Adipocyte (in vitro differentiated cells): ENCODE measurements at regions not wholly inside any gene's neighbourhood (a gene's known extent, or its start where the extent isn't known, plus 50 kb on each side); places are given as distances from the start of the nearest gene placed in this dataset.

Experiments
- DNase-seq: peaks from one replicate; pipeline ENCODE4 v3.0.0-alpha.2; 2015; ENCODE audit warnings: low read depth
- H3K27me3 ChIP-seq: replicated peaks from 2 replicates; pipeline ENCODE4 v1.7.0; 2013; ENCODE audit warnings: mild to moderate bottlenecking, low read length, moderate library complexity; ENCODE audit not compliant: control insufficient read depth, insufficient read depth
- H3K36me3 ChIP-seq: 2 replicates; pipeline ENCODE4 v1.7.0; 2013; ENCODE audit warnings: low read length, mild to moderate bottlenecking, moderate library complexity; ENCODE audit not compliant: control insufficient read depth, insufficient read depth, severe bottlenecking
- H3K4me1 ChIP-seq: 2 replicates; pipeline ENCODE4 v1.7.0; 2013; ENCODE audit warnings: mild to moderate bottlenecking, low read length, moderate library complexity; ENCODE audit not compliant: control insufficient read depth, insufficient read depth
- H3K4me3 ChIP-seq: 2 replicates; pipeline ENCODE4 v1.7.0; 2013; ENCODE audit warnings: mild to moderate bottlenecking, low read length, moderate library complexity
- H3K9ac ChIP-seq: 2 replicates; pipeline ENCODE4 v1.7.0; 2013; ENCODE audit warnings: mild to moderate bottlenecking, low read length, moderate library complexity
- H3K9me3 ChIP-seq: 2 replicates; pipeline ENCODE4 v1.7.0; 2013; ENCODE audit warnings: mild to moderate bottlenecking, low read length, moderate library complexity; ENCODE audit not compliant: control insufficient read depth

DNA sequence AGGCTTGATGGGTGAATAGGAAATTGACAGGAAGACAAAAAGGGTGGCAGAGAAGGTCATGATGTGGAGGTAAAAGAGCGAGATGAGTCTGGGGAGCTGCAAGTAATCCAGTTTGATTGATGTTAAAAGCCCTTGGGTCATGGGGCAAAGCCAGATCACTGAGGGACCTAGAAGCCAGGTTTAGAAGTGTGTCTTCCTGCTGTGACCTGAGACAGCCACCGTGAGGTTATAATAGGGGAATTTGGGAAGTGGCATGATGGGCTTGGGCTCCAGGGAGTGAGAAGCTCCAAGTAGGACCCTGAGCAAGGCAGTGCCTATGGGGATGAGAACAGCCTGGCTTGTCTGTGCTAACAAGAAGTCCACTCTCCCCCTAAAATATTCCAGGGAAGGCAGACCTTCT is 298.5 kb downstream of the RPLP1 start:
- no peak overlapping the region for H3K4me3 ChIP-seq
- no peaks in the 10 kb centered on the region for H3K4me1 ChIP-seq
- no peak for DNase-seq
- H3K9ac ChIP-seq, result no peak overlapping the region
- H3K27me3 ChIP-seq, result peaks cover 12% of the 10 kb centered on the region
- H3K36me3 ChIP-seq, result no peaks in the 10 kb centered on the region
- peaks cover 19% of the 10 kb centered on the region for H3K9me3 ChIP-seq

DNA sequence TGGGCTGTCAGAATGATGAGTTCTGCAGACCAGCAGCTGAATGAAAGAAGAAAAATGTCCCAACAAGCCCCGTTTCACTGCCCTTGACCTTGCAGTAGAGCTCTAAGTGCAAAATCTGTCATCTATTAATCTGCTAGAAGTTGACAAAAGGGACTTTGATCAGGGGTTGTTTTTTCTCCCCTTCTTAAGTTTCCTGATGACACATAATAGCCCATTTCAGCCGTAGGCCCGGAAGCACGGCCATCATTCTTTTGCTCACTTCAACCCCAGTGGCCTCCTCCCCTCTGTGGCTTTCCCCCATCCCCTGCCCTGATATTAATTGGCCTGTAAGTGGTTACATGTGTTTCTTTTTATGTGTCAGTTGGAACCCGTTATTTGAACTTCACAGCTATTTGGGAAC is 298.9 kb downstream of the RPLP1 start:
- H3K4me3 ChIP-seq, result no peak overlapping the region
- H3K27me3 ChIP-seq, result peaks cover 12% of the 10 kb centered on the region
- no peak for DNase-seq
- no peak overlapping the region for H3K9ac ChIP-seq
- H3K4me1 ChIP-seq, result no peaks in the 10 kb centered on the region
- H3K36me3 ChIP-seq, result no peaks in the 10 kb centered on the region
- peaks cover 19% of the 10 kb centered on the region for H3K9me3 ChIP-seq

DNA sequence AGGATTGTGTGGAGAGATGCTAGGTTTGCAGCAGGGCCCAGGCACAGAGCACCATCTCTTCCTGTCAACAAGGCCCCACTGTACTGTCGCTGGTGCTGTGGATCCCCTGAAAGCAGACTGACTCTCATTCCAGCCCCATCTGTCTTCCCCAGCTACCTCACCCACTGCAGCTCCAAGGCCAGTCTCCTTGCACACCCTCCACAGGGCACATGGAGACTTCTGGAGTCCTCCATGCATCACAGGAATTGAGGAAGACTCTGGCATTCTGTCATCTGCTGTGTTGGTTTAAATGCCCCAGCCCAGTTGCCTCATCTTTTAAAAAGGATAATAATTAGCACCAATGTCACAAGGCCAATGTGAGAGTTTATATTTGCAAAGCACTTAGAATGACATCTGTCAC is 301.2 kb downstream of the RPLP1 start:
- Histone ChIP-seq H3K4me1 (peaks cover 9% of the 10 kb centered on the region), H3K27me3 (peaks cover under 1% of the 10 kb centered on the region), H3K9me3 (peaks cover 19% of the 10 kb centered on the region), H3K36me3 (no peaks in the 10 kb centered on the region), H3K9ac (no peak overlapping the region), H3K4me3 (no peak overlapping the region)
- no peak for DNase-seq

DNA sequence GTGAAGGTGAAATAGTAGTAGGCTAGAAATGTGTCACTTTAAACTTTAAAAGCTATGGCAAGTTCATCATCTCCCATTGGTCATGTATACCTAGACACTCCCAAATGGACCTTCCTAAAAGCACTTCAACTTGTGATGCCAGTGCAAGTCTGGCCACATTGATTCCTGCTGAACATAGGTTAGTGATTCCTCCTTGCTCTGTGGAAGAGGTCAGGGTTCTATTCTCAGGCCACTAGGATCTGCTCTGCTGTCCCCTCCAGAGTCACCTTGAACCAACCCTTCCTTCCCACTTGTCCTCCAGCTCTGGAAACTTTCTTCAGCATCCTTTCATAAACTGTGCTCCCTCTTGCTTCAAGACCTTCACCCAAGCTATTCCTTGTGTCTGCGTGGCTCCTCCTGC is 301.7 kb downstream of the RPLP1 start:
- H3K36me3 ChIP-seq, result no peaks in the 10 kb centered on the region
- H3K4me3 ChIP-seq, result no peak overlapping the region
- H3K9ac ChIP-seq, result no peak overlapping the region
- DNase-seq, result no peak
- H3K9me3 ChIP-seq, result peaks cover 19% of the 10 kb centered on the region
- peaks cover 12% of the 10 kb centered on the region for H3K4me1 ChIP-seq
- no peaks in the 10 kb centered on the region for H3K27me3 ChIP-seq

DNA sequence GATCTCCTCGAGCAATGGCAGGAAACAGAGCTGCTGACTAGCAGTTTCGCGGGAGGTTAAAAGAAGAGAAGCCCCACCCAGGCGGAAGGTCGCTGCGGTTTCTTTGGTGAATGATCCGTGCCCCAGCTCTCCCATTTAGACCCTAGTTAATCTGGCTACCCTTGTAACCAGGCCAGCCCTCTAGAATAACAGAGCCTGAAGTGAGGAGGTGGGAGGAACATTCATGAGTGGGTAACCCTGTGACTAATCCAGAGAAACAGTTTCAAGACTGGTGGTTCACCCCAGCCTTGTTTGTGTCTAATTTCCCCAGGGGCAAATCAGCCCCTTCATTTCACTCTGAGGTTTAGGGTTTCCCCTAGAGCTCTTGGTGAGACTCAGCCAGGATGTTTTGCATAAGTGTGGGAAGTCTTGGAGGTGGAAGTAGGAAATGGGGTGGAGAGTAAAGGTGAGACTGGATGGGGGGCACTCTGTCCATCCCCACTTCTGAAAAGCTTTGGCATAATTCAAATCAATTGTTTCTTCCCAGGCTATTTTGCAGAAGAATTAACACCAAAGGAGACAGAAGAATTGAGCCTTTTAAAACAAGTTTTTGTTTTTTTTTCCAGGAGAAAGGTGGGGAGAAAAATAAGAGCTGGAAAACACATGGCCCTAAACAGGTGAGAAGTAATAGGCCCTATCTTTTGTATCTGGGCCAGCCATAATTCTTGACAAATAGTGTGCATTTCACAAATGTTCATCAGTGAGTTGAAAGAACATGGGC is 303.1 kb downstream of the RPLP1 start:
- H3K4me1 ChIP-seq, result peaks cover 23% of the 10 kb centered on the region
- DNase-seq, result no peak
- no peaks in the 10 kb centered on the region for H3K27me3 ChIP-seq
- H3K4me3 ChIP-seq, result no peak overlapping the region
- peaks cover 10% of the 10 kb centered on the region for H3K9me3 ChIP-seq
- H3K36me3 ChIP-seq, result no peaks in the 10 kb centered on the region
- no peak overlapping the region for H3K9ac ChIP-seq

DNA sequence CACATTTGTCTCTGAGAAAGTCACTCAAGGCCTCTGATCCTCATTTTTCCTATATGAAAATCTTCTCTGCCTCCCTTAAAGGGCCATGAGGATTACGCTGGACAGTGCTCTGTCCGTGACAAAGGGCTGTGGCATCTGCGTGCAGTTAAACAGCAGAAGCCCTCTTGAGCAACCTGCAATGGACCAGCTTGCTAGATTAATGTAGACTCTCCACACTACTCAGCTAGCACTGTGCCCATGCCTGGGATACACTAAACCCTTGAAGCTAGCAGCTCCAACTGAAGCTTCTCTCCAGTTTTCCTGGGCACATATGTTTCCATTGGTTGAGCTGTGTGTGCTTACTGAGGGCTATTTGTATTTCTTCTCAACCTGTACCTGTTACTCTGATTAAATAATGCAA is 303.8 kb downstream of the RPLP1 start:
- H3K4me1 ChIP-seq, result peaks cover 27% of the 10 kb centered on the region
- no peak overlapping the region for H3K9ac ChIP-seq
- DNase-seq, result no peak
- peaks cover 10% of the 10 kb centered on the region for H3K9me3 ChIP-seq
- no peaks in the 10 kb centered on the region for H3K36me3 ChIP-seq
- no peak overlapping the region for H3K4me3 ChIP-seq
- no peaks in the 10 kb centered on the region for H3K27me3 ChIP-seq

DNA sequence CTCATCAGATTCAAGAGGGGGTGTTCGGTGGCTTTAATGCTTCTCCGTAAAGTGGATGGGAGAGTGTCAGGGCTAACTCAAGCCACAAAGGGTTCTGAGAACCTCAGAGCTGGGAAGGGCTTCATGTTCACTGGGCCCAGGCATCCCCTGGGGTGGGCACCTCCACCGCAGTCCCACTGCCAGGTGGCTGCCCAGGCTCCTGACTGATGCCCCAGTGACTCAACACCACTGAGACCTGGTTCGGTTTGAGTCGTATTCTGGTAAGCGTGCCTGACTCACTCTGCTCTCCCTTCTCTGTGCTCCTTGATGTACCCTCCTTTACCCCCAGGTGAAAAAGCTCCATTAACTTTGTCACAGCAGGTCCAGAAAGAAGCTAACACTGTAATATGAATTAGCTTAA is 304.6 kb downstream of the RPLP1 start:
- Histone ChIP-seq H3K9me3 (peaks cover 10% of the 10 kb centered on the region), H3K36me3 (no peaks in the 10 kb centered on the region), H3K27me3 (no peaks in the 10 kb centered on the region), H3K4me1 (peaks cover 28% of the 10 kb centered on the region), H3K9ac (no peak overlapping the region), H3K4me3 (no peak overlapping the region)
- DNase-seq, result no peak

DNA sequence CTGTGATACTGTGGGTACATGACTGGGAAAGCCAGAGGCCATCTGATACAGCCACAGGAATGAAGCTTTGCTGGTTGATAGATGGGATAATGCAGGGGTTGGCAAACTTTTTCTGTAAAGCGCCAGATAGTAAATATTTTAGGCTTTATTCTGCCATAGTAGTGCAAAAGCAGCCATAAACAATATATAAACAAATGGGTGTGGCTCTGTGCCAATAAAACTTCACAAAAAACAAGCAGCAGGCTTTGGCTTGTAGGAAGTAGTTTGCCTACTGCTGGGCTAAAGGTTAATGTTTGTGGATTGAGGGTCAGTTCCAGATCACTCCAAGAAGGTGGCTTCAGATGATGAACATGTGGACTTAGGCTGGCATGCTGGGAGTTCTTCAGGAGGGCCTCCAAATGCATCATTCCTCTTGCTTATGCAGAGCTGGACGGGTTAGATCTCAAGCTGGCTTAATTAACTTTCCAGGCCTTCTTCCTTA is 305.7 kb downstream of the RPLP1 start:
- H3K27me3 ChIP-seq, result no peaks in the 10 kb centered on the region
- H3K4me3 ChIP-seq, result no peak overlapping the region
- peaks cover 6% of the 10 kb centered on the region for H3K9me3 ChIP-seq
- peaks cover 28% of the 10 kb centered on the region for H3K4me1 ChIP-seq
- peak; percentile 44 for DNase-seq
- H3K9ac ChIP-seq, result no peak overlapping the region
- H3K36me3 ChIP-seq, result no peaks in the 10 kb centered on the region

DNA sequence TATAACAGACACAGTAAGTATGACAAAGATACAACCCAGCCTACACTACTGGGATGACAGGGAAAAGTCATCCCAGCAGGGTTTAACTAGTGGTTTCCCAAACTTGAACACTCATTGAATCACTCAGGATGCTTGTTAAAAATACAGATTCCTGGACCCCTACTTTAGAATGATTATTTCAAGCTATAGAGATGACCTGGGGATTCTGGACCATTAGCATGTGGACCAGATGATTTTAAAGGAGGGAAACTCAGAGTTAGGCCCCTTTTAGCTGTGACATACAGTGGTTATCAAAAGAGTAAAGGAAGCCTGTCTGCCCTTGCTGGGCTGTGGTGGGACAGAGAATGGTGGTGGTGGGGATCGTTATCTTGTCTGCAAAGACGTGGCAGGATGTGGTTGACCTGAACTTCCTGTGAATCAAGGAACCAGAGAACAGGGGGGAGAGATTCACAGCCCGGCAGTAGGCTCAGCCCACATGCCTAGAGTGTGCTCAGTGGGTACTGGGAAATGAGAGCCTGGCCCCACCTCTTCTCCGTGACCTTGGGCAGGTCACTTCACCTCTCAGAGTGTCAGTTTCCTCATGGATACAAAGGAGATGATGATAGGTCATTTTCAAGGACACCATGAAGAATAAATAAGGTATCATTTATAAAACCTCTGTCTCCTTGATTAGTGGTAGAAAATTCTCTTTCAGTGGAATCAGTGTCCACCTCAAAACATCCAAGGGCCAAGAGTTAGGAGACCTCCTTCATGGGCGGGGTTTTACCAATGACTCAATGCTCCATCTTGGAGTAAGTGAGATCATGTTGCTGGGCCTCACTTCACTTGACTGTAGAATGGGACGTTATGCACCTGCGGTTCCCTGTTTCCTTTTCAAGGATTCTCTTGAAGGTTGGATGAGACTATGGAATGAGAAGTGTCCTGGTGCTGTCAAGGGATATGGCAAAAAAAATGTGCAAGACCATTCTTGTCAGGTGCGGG is 306.5 kb downstream of the RPLP1 start:
- DNase-seq, result no peak

DNA sequence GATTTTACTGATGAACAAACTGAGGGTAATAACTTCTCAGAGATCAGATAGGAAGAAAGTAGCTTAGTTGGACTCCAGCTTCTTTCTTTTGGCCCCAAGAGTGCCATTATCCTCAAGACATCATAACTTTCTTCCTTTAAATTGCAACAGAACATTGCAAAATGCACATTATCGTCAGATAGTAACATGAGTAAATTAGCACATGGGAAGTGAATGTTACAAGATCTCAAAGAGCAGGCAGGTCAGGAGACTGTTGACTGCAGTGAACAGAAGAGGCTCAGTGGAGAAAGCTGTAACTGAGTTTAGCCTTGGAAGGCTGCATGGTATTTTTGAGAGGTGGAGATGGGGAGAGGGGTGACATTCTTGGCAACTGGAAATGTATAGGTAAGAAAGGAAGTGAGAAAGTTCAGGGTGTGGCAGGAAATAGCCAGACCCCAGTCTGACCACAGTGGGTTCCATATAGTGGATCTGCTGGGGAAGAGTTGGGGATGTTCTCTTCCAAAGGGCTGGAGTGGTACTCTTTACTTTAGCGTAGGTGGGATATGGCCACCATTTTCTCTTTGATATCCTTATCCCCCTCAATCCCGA is 307.7 kb downstream of the RPLP1 start:
- H3K9ac ChIP-seq, result peak overlapping the region; percentile 62
- peak; percentile 71 for DNase-seq
- peak overlapping the region; percentile 37 for H3K4me3 ChIP-seq
- H3K4me1 ChIP-seq, result peaks cover 28% of the 10 kb centered on the region
- no peaks in the 10 kb centered on the region for H3K27me3 ChIP-seq
- no peaks in the 10 kb centered on the region for H3K9me3 ChIP-seq
- no peaks in the 10 kb centered on the region for H3K36me3 ChIP-seq

More for the DNA sequence above, 306.5 kb downstream of the RPLP1 start:
- H3K4me3 ChIP-seq, result no peak overlapping the region
- H3K9ac ChIP-seq, result no peak overlapping the region
- no peaks in the 10 kb centered on the region for H3K27me3 ChIP-seq
- peaks cover 28% of the 10 kb centered on the region for H3K4me1 ChIP-seq
- H3K36me3 ChIP-seq, result no peaks in the 10 kb centered on the region
- H3K9me3 ChIP-seq, result no peaks in the 10 kb centered on the region
